Hepatocyte (in vitro differentiated cells): ENCODE measurements at regions not wholly inside any gene's neighbourhood (a gene's known extent, or its start where the extent isn't known, plus 50 kb on each side); places are given as distances from the start of the nearest gene placed in this dataset.

ENCODE experiments used
- DNase-seq: peaks from one replicate; pipeline ENCODE4 v3.0.0-alpha.2; 2016; ENCODE audit warnings: low spot score
- H2AFZ ChIP-seq: fragments of 200-600 bp; sonication (generic); 2 replicates; pipeline ENCODE4 v1.6.0; 2016; ENCODE audit warnings: antibody characterized with exemption, mild to moderate bottlenecking
- H3K27ac ChIP-seq: fragments of 200-600 bp; sonication (generic); 2 replicates; pipeline ENCODE4 v1.5.1; 2016; ENCODE audit warnings: mild to moderate bottlenecking
- H3K27me3 ChIP-seq: fragments of 200-600 bp; sonication (generic); 2 replicates; pipeline ENCODE4 v1.6.1; 2016
- H3K36me3 ChIP-seq: fragments of 200-600 bp; sonication (generic); replicated peaks from 2 replicates; pipeline ENCODE4 v1.5.1; 2016; ENCODE audit warnings: low read depth; ENCODE audit not compliant: insufficient read depth
- H3K4me1 ChIP-seq: fragments of 200-600 bp; sonication (generic); 2 replicates; pipeline ENCODE4 v1.5.1; 2016; ENCODE audit warnings: mild to moderate bottlenecking, moderate library complexity; ENCODE audit not compliant: insufficient read depth
- H3K4me2 ChIP-seq: fragments of 200-600 bp; sonication (generic); 2 replicates; pipeline ENCODE4 v1.6.0; 2016
- H3K4me3 ChIP-seq: fragments of 200-600 bp; sonication (generic); 2 replicates; pipeline ENCODE4 v1.5.1; 2016; ENCODE audit warnings: mild to moderate bottlenecking
- H3K79me2 ChIP-seq: fragments of 200-600 bp; sonication (generic); 2 replicates; pipeline ENCODE4 v1.6.0; 2017; ENCODE audit warnings: mild to moderate bottlenecking
- H3K9me2 ChIP-seq: fragments of 200-600 bp; sonication (generic); replicated peaks from 2 replicates; pipeline ENCODE4 v1.6.0; 2017; ENCODE audit warnings: mild to moderate bottlenecking; ENCODE audit not compliant: insufficient read depth
- H3K9me3 ChIP-seq: fragments of 200-600 bp; sonication (generic); 2 replicates; pipeline ENCODE4 v1.5.1; 2016; ENCODE audit warnings: low read depth, mild to moderate bottlenecking
- H4K20me1 ChIP-seq: fragments of 200-600 bp; sonication (generic); 2 replicates; pipeline ENCODE4 v1.6.0; 2016; ENCODE audit warnings: mild to moderate bottlenecking; ENCODE audit not compliant: insufficient read depth, poor library complexity, severe bottlenecking
- CTCF ChIP-seq: fragments of 200-600 bp; sonication (generic); IDR thresholded peaks from 2 replicates; pipeline ENCODE4 v1.5.1; 2016; ENCODE audit warnings: antibody characterized with exemption, mild to moderate bottlenecking; ENCODE audit not compliant: poor library complexity
- EZH2 ChIP-seq: fragments of 200-600 bp; sonication (generic); IDR thresholded peaks from 2 replicates; pipeline ENCODE4 v1.6.1; 2016; ENCODE audit warnings: antibody characterized with exemption, mild to moderate bottlenecking, borderline replicate concordance
- EZH2phosphoT487 ChIP-seq: fragments of 200-600 bp; sonication (generic); IDR thresholded peaks from one replicate; pipeline ENCODE4 v1.6.1; 2018; ENCODE audit warnings: antibody characterized with exemption, mild to moderate bottlenecking, low read depth, moderate library complexity; ENCODE audit not compliant: unreplicated experiment, severe bottlenecking
- WGBS: methylation state at CpG from one replicate; pipeline ENCODE4 v1.1.6; 2016; ENCODE audit warnings: low lambda C conversion rate; ENCODE audit errors: missing lambda C conversion rate; 5-methylcytosine and 5-hydroxymethylcytosine counted together

- no peak overlapping the region for H3K4me2 ChIP-seq
- no peaks in the 10 kb centered on the region for H3K9me2 ChIP-seq
- TF ChIP-seq EZH2phosphoT487 (no peak), EZH2 (no peak), CTCF (no peak)
- H3K4me1 ChIP-seq = no peaks in the 10 kb centered on the region
- H3K79me2 ChIP-seq = no peaks in the 10 kb centered on the region
- no peak for DNase-seq
- no peak overlapping the region for H2AFZ ChIP-seq
- H3K36me3 ChIP-seq = no peaks in the 10 kb centered on the region
- H3K4me3 ChIP-seq = no peak overlapping the region
- no peak overlapping the region for H3K27ac ChIP-seq
- H4K20me1 ChIP-seq = no peaks in the 10 kb centered on the region
- no peaks in the 10 kb centered on the region for H3K27me3 ChIP-seq
- H3K9me3 ChIP-seq = no peaks in the 10 kb centered on the region
These were observed 227.2 kb upstream of the TP63 start for GRCh38 chr3:189404024-189404423.

GRCh38 chr3:189404797-189405484 is 226.2 kb upstream of the TP63 start:
- H3K4me3 ChIP-seq = no peak overlapping the region
- no peaks in the 10 kb centered on the region for H3K9me3 ChIP-seq
- 86% methylated on average over 3 of the region's 3 CpGs for WGBS
- no peak for DNase-seq
- no peaks in the 10 kb centered on the region for H3K4me1 ChIP-seq
- no peaks in the 10 kb centered on the region for H4K20me1 ChIP-seq
- no peak overlapping the region for H3K4me2 ChIP-seq
- H3K9me2 ChIP-seq = no peaks in the 10 kb centered on the region
- no peaks in the 10 kb centered on the region for H3K36me3 ChIP-seq
- no peaks in the 10 kb centered on the region for H3K79me2 ChIP-seq
- no peak overlapping the region for H3K27ac ChIP-seq
- TF ChIP-seq EZH2 = no peak
- no peak for TF ChIP-seq EZH2phosphoT487
- TF ChIP-seq CTCF = no peak
- no peak overlapping the region for H2AFZ ChIP-seq
- no peaks in the 10 kb centered on the region for H3K27me3 ChIP-seq

GRCh38 chr3:189406148-189406547 is 225.0 kb upstream of the TP63 start:
- Histone ChIP-seq H3K4me3 (no peak overlapping the region), H2AFZ (no peak overlapping the region), H3K4me1 (no peaks in the 10 kb centered on the region), H3K4me2 (no peak overlapping the region), H3K27me3 (no peaks in the 10 kb centered on the region), H3K9me2 (no peaks in the 10 kb centered on the region), H3K36me3 (no peaks in the 10 kb centered on the region), H3K79me2 (no peaks in the 10 kb centered on the region), H4K20me1 (no peaks in the 10 kb centered on the region), H3K9me3 (no peaks in the 10 kb centered on the region), H3K27ac (no peak overlapping the region)
- WGBS = 87% methylated on average over 1 of the region's 1 CpG
- no peak for TF ChIP-seq EZH2
- no peak for TF ChIP-seq EZH2phosphoT487
- no peak for TF ChIP-seq CTCF
- DNase-seq = no peak
